Activated CD8-positive, alpha-beta T cell treated with anti-CD3 and anti-CD28 coated beads, Interleukin-2, amount 10 ng/mL, durations not matched to agents 7 days and 5 days (primary cell): ENCODE measurements at regions not wholly inside any gene's neighbourhood (a gene's known extent, or its start where the extent isn't known, plus 50 kb on each side); places are given as distances from the start of the nearest gene placed in this dataset.

Source experiments
- ATAC-seq: fragments of 150-1000 bp; cut with Tn5 transposase; one replicate; pipeline ENCODE4 v1.10.0; 2021; ENCODE audit warnings: moderate library complexity
- CTCF ChIA-PET: fragments of 350-600 bp; sonication (Branson Sonifier 250); formaldehyde crosslinking; loops from one replicate; lab custom pipeline; 2021; ENCODE audit warnings: antibody characterized with exemption; lab: Charles Lee
- POLR2A ChIA-PET: fragments of 350-600 bp; sonication (Branson Sonifier 250); formaldehyde crosslinking; loops from one replicate; lab custom pipeline; 2021; ENCODE audit warnings: antibody characterized with exemption; lab: Charles Lee
- DNase-seq: peaks from one replicate; pipeline ENCODE4 v3.0.0-alpha.2; 2020
- H3K27ac Mint-ChIP-seq: one replicate; pipeline ENCODE4 v1.8.0; 2021; ENCODE audit warnings: mild to moderate bottlenecking, mixed read lengths
- H3K27me3 Mint-ChIP-seq: one replicate; pipeline ENCODE4 v1.8.0; 2021; ENCODE audit warnings: low read depth, mixed read lengths
- H3K36me3 Mint-ChIP-seq: one replicate; pipeline ENCODE4 v1.8.0; 2021; ENCODE audit warnings: low read depth, mixed read lengths
- H3K4me1 Mint-ChIP-seq: one replicate; pipeline ENCODE4 v1.8.0; 2021; ENCODE audit warnings: low read depth, mixed read lengths
- H3K4me3 Mint-ChIP-seq: one replicate; pipeline ENCODE4 v1.8.0; 2021; ENCODE audit warnings: mild to moderate bottlenecking, mixed read lengths
- H3K9me3 Mint-ChIP-seq: one replicate; pipeline ENCODE4 v1.8.0; 2022; ENCODE audit warnings: mixed read lengths; ENCODE audit not compliant: insufficient read depth

- no peaks in the 10 kb centered on the region for H3K27me3 Mint-ChIP-seq
- no peak overlapping the region for H3K27ac Mint-ChIP-seq
- ATAC-seq = no peak
- POLR2A ChIA-PET = interaction anchor here (0.6 to 0.8 kb wide), 2 partner anchors 23 to 66 kb away, joined by 3 read pairs; no protein-coding TSS in a partner anchor
- peaks cover 17% of the 10 kb centered on the region for H3K9me3 Mint-ChIP-seq
- H3K4me1 Mint-ChIP-seq = peaks cover 64% of the 10 kb centered on the region
- peaks cover 26% of the 10 kb centered on the region for H3K36me3 Mint-ChIP-seq
- H3K4me3 Mint-ChIP-seq = no peak overlapping the region
- CTCF ChIA-PET = interaction anchor here (1.0 to 2.1 kb wide), 4 partner anchors 14 to 82 kb away, joined by 3 to 8 read pairs (median 4); partner anchors contain the start of gene DUSP10
- no peak for DNase-seq
These were observed 82.1 kb upstream of the DUSP10 start for GRCh38 chr1:221824025-221824424.

DNA sequence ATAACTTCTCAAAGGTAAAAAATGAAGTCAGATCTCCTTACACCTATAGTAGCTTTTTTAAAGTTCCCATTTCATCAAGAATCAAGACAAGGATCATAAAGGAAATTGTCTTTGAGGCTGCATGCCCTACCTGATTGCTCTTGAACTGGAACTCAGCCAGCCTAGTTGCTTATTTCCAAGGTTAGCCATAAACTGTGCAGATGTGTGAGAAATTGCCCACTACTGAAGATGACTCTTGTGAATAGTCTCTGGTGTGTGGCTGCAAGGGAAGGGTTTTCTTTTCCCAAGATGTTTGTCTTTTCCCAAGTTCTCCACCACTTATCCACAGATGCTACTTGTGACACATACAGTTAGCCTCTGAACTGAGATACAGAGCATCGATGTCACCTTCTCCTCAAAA is 81.7 kb upstream of the DUSP10 start:
- CTCF ChIA-PET = interaction anchor here (1.1 to 2.1 kb wide), 2 partner anchors 14 to 82 kb away, joined by 4 to 8 read pairs; partner anchors contain the start of gene DUSP10
- ATAC-seq (no peak), DNase-seq (no peak)
- Mint-ChIP-seq H3K9me3 (peaks cover 15% of the 10 kb centered on the region), H3K36me3 (peaks cover 21% of the 10 kb centered on the region), H3K4me3 (no peak overlapping the region), H3K27me3 (no peaks in the 10 kb centered on the region), H3K4me1 (peaks cover 60% of the 10 kb centered on the region), H3K27ac (no peak overlapping the region)
- POLR2A ChIA-PET = interaction anchor here (0.6 to 0.8 kb wide), 2 partner anchors 24 to 67 kb away, joined by 3 read pairs; no protein-coding TSS in a partner anchor

DNA sequence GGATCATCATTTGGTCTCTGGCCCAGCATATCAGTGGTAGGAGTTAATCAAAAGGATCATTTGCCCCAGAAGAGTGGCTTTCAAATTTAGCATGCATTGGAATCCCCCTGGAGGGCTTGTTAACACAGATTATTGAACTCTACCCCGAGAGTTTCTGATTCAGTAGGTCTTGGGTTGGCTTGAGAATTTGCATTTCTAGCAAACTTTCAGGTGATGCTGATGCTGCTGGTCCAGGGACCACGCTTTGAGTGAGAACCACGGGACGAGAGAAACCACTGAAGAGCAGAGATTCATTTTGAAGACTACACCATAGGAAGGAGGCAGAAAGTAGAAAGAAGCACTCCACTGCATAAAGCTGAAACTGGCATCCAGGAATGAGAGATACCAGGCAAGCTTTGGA is 81.3 kb upstream of the DUSP10 start:
- Mint-ChIP-seq H3K27ac (no peak overlapping the region), H3K36me3 (peaks cover 18% of the 10 kb centered on the region), H3K9me3 (peaks cover 10% of the 10 kb centered on the region), H3K4me3 (no peak overlapping the region), H3K27me3 (no peaks in the 10 kb centered on the region), H3K4me1 (peaks cover 56% of the 10 kb centered on the region)
- CTCF ChIA-PET = interaction anchor here (1.1 to 2.1 kb wide), 2 partner anchors 14 to 81 kb away, joined by 4 to 8 read pairs; partner anchors contain the start of gene DUSP10
- no peak for ATAC-seq
- POLR2A ChIA-PET = interaction anchor here (0.8 kb wide), 1 partner anchor 24 kb away, joined by 3 read pairs; no protein-coding TSS in a partner anchor
- no peak for DNase-seq

GRCh38 chr1:221822591-221822990 is 80.7 kb upstream of the DUSP10 start:
- no peak for ATAC-seq
- H3K9me3 Mint-ChIP-seq = peaks cover 5% of the 10 kb centered on the region
- peaks cover 18% of the 10 kb centered on the region for H3K36me3 Mint-ChIP-seq
- ChIA-PET CTCF (interaction anchor here (2.1 kb wide), 1 partner anchor 13 kb away, joined by 8 read pairs; no protein-coding TSS in a partner anchor), POLR2A (no interaction called here)
- peaks cover 50% of the 10 kb centered on the region for H3K4me1 Mint-ChIP-seq
- no peak overlapping the region for H3K27ac Mint-ChIP-seq
- no peak overlapping the region for H3K4me3 Mint-ChIP-seq
- no peaks in the 10 kb centered on the region for H3K27me3 Mint-ChIP-seq
- DNase-seq = no peak

- ChIA-PET CTCF (no interaction called here), POLR2A (no interaction called here)
- no peak overlapping the region for H3K27ac Mint-ChIP-seq
- peaks cover 5% of the 10 kb centered on the region for H3K36me3 Mint-ChIP-seq
- H3K27me3 Mint-ChIP-seq = no peaks in the 10 kb centered on the region
- no peak for DNase-seq
- H3K4me1 Mint-ChIP-seq = no peaks in the 10 kb centered on the region
- H3K4me3 Mint-ChIP-seq = no peak overlapping the region
- no peak for ATAC-seq
- H3K9me3 Mint-ChIP-seq = peaks cover 3% of the 10 kb centered on the region
These were observed 75.0 kb upstream of the DUSP10 start for GRCh38 chr1:221816899-221817298.

GRCh38 chr1:221815660-221816059 is 73.8 kb upstream of the DUSP10 start:
- Mint-ChIP-seq H3K9me3 (peaks cover 7% of the 10 kb centered on the region), H3K4me3 (no peak overlapping the region), H3K27me3 (no peaks in the 10 kb centered on the region), H3K4me1 (peaks cover 9% of the 10 kb centered on the region), H3K36me3 (peaks cover 10% of the 10 kb centered on the region), H3K27ac (no peak overlapping the region)
- POLR2A ChIA-PET = interaction anchor here (0.7 kb wide), 1 partner anchor 32 kb away, joined by 3 read pairs; no protein-coding TSS in a partner anchor
- CTCF ChIA-PET = interaction anchor here (0.8 kb wide), 1 partner anchor 13 kb away, joined by 3 read pairs; no protein-coding TSS in a partner anchor
- ATAC-seq = no peak
- DNase-seq = no peak

DNA sequence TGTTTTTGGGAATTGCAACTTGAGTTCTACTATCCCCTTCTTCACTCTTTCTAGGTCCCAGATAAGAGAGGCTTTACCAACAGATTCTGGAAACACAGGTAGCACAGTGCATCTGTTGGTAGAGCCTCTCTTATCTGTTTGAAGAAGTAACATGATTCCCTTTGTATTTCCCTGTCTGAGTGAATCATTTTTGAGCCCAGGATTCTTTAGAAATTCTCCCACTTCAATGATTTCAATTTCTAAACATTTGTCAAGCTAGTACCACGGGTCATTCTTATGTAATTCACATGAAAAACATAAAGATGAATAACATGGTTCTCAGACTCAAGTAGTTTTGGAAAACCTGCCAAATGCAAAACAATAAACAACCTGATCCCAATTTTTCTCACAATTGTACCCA is 72.0 kb upstream of the DUSP10 start:
- ChIA-PET CTCF (no interaction called here), POLR2A (no interaction called here)
- no peak overlapping the region for H3K4me3 Mint-ChIP-seq
- DNase-seq (no peak), ATAC-seq (no peak)
- peaks cover 14% of the 10 kb centered on the region for H3K36me3 Mint-ChIP-seq
- H3K4me1 Mint-ChIP-seq = peaks cover 27% of the 10 kb centered on the region
- no peak overlapping the region for H3K27ac Mint-ChIP-seq
- peaks cover 9% of the 10 kb centered on the region for H3K9me3 Mint-ChIP-seq
- H3K27me3 Mint-ChIP-seq = no peaks in the 10 kb centered on the region

DNA sequence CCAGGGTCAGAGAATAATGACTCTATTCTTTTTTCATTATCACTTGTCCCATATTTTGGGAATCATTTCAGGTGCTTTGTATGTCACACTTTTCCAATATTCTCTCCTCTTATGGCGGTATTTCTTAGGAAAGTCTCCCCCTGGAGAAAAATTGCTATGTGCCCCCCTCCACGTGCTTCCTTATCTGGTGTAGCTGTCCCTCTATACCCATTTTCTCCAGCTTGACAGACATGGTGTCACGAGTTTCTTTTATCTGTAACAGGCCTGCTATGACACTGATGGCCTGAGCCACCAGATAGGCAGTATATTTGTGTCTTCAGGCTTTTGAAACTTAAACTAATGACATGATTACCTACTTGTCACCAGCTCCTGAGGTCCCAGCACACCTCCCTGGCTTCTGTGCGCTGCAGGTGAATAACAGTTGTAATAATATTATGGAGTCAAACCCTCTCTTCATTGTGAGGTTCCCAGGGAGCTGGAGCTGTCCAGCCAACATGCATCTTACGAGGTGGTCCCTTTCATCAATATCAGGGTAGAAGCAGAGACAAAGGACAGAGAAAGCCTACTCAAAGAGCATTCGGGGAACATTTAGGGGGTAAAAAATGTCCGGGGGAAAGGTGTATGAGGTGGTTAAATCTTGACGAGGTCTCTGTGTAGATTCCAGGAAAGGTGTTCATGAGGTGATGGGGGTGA is 71.2 kb upstream of the DUSP10 start:
- POLR2A ChIA-PET = no interaction called here
- CTCF ChIA-PET = no interaction called here

GRCh38 chr1:221812088-221812752 is 70.3 kb upstream of the DUSP10 start:
- Mint-ChIP-seq H3K27me3 (no peaks in the 10 kb centered on the region), H3K4me1 (peaks cover 33% of the 10 kb centered on the region), H3K9me3 (peaks cover 9% of the 10 kb centered on the region), H3K27ac (no peak overlapping the region), H3K4me3 (no peak overlapping the region), H3K36me3 (peaks cover 14% of the 10 kb centered on the region)
- ChIA-PET CTCF (no interaction called here), POLR2A (interaction anchor here (0.6 kb wide), 1 partner anchor 74 kb away, joined by 5 read pairs; no protein-coding TSS in a partner anchor)
- ATAC-seq (no peak), DNase-seq (no peak)

More for the DNA sequence above, 71.2 kb upstream of the DUSP10 start:
- Mint-ChIP-seq H3K9me3 (peaks cover 9% of the 10 kb centered on the region), H3K36me3 (peaks cover 14% of the 10 kb centered on the region), H3K27ac (no peak overlapping the region), H3K27me3 (no peaks in the 10 kb centered on the region), H3K4me3 (no peak overlapping the region), H3K4me1 (peaks cover 32% of the 10 kb centered on the region)
- DNase-seq = no peak
- no peak for ATAC-seq

GRCh38 chr1:221810406-221810805 is 68.5 kb upstream of the DUSP10 start:
- CTCF ChIA-PET = interaction anchor here (0.6 to 2.2 kb wide), 3 partner anchors 12 to 35 kb away, joined by 3 to 8 read pairs (median 3); no protein-coding TSS in a partner anchor
- ATAC-seq (no peak), DNase-seq (no peak)
- H3K9me3 Mint-ChIP-seq = peaks cover 6% of the 10 kb centered on the region
- no peak overlapping the region for H3K4me3 Mint-ChIP-seq
- POLR2A ChIA-PET = interaction anchor here (0.7 to 1.4 kb wide), 2 partner anchors 67 to 300 kb away, joined by 3 to 4 read pairs; no protein-coding TSS in a partner anchor
- H3K36me3 Mint-ChIP-seq = peaks cover 8% of the 10 kb centered on the region
- no peak overlapping the region for H3K27ac Mint-ChIP-seq
- H3K27me3 Mint-ChIP-seq = no peaks in the 10 kb centered on the region
- H3K4me1 Mint-ChIP-seq = peaks cover 33% of the 10 kb centered on the region

DNA sequence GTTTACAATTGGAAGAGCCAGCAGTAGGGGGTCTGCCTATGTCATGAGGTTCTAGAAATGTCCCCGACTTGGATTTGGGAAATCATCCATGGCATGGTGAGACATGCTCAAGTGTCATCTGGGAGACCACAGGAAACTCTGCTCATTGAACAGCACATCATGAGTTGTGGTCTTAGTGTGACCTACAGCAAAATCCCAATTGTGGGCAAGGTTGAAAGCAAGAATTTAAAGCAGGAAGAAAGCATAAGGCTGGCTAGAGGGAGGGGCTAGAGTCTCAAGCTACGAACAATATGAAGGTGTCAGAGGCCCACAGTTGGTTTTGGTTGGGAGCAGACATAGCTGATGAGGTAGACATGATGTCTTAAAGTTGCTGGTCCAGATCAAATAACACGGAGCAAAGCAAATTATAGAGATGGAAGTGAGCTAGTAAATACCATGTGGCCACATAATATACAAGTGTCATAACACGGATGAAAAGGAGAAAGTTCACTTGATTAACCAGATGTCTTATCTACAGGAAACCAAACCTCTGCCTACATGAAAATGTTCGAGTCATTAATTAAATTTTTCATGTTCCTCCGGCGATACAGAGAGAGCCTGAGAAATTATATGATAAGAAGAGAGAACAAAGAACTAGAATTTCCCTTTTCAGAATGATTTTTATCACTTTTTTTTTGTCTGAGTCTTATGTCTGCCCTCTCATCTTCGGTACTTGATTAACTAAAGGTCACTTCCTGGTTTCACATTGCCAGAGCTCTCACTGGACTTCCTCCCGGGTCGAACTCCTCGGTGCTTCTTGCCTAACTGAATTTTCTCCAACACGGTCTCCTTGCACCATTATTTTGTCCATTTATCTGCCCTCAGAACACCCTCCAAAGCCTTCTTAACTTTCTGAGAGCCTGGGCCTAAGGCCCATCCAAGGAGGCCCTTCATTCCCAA is 67.5 kb upstream of the DUSP10 start:
- Mint-ChIP-seq H3K27me3 (no peaks in the 10 kb centered on the region), H3K36me3 (peaks cover 8% of the 10 kb centered on the region), H3K27ac (peak overlapping the region; percentile 69), H3K4me1 (peaks cover 33% of the 10 kb centered on the region), H3K4me3 (no peak overlapping the region), H3K9me3 (peaks cover 6% of the 10 kb centered on the region)
- CTCF ChIA-PET = interaction anchor here (0.6 to 2.2 kb wide), 9 partner anchors 11 to 36 kb away, joined by 3 to 8 read pairs (median 4); no protein-coding TSS in a partner anchor
- DNase-seq (no peak), ATAC-seq (peak; percentile 53)
- POLR2A ChIA-PET = interaction anchor here (0.7 kb wide), 1 partner anchor 19 kb away, joined by 3 read pairs; no protein-coding TSS in a partner anchor
